ENCODE measurements at regions not wholly inside any gene's neighbourhood (a gene's known extent, or its start where the extent isn't known, plus 50 kb on each side); places are given as distances from the start of the nearest gene placed in this dataset.
"Not testable (repeated sequence)": the region's sequence is repeated elsewhere in the genome, so short reads cannot be mapped to it uniquely, and the experiment has no call there.

DNA sequence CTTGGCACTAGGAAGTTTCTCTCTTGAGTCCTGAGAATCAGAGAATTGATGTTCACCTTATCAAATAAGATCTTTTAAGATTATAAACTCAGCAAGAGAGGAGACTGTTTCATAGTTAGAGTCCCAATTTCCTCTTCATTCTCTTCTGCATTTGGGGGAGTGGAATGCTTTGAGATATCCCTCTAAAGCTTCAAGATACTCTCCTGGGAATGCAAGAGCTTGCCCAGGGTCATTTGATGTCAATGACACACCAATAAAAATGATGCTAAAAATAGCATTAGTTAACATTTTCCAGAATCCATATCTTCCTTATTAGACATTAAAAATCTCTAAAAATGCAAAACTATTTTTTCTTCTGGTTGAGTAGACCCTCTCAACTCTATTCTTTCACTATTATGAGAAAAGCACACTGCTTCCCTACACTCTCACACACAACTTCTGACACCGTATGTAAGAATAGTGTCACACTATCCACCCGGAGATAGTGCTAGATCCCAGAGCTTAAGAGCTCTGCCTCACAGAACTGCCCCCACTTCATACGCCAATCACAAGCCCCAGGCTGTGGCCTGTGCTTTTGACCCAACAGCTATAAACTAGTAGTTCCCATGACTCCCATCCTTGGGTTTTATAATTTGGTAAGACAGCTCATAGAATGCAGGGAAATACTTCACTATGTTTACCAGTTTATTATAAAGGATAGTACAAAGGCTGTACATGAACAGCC, 399.9 kb upstream of the RUNX1 start:
- no peak for DNase-seq (ENCODE audit: low read depth in 1 of 2, low spot score in 1 of 2)
- in situ Hi-C loops (cut with HindIII; ENCODE audit: low pct_unique_long_range_greater_than_20kb, low sequenced_read_pairs): no loop called here
- TF ChIP-seq JUND (IDR thresholded peaks at IDR 0.05; ENCODE audit: low read depth): no peak

DNA sequence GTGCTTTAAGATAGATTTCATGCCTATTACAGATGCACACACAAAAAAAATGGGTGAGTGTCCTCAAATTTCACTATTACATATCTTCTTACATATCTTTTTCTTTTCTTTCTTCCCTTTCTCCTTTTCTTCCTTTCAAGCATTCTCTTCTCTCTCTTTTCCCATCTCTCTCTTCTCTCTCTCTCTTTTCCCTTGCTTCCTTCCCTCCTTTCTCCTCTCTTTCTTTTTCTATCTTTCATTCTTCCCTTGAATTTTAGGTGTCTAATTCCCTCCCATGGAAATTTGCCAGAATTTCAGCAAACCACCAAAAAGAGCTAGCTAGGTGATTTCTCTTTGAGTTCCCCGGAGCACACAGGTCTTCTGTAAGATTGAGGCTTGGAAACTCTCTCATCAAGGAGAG, 395.3 kb upstream of the RUNX1 start:
- no peak for DNase-seq (ENCODE audit: low read depth in 1 of 2, low spot score in 1 of 2)
- TF ChIP-seq JUND (IDR thresholded peaks at IDR 0.05; ENCODE audit: low read depth): no peak
- in situ Hi-C loops (cut with HindIII; ENCODE audit: low pct_unique_long_range_greater_than_20kb, low sequenced_read_pairs): no loop called here

DNA sequence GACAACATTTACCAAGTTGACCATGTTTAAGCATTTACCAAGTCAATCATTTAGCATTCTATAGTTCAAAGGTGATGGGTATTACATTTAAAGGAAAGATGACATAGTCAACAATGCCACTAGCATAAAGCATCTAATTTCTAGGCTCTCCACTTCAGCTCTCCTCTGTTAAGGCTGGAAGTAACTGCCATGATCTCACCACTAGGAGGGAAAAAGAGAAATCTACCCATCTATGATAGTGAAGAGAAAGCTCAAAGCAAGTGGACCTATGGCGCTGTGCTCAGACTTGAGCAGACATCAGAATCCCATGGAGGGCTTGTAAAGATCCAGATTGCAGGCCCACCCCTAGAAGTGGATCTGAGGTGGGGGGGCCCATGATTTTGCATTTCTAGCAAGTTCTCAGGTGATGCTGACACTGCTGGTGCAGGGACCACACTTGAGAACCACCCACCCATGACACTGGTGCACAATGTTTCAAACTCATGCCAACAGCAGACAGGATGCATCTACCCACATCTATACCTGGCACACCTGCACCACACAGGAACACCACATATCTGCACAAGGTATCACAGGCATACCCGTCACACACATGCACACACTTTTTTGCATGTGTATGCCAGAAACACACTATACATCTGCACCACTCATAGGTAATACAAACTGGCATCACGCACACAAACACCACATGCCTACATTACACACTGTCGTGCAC, 392.9 kb upstream of the RUNX1 start:
- in situ Hi-C loops (cut with HindIII; ENCODE audit: low pct_unique_long_range_greater_than_20kb, low sequenced_read_pairs): no loop called here
- no peak for TF ChIP-seq JUND (IDR thresholded peaks at IDR 0.05; ENCODE audit: low read depth)

DNA sequence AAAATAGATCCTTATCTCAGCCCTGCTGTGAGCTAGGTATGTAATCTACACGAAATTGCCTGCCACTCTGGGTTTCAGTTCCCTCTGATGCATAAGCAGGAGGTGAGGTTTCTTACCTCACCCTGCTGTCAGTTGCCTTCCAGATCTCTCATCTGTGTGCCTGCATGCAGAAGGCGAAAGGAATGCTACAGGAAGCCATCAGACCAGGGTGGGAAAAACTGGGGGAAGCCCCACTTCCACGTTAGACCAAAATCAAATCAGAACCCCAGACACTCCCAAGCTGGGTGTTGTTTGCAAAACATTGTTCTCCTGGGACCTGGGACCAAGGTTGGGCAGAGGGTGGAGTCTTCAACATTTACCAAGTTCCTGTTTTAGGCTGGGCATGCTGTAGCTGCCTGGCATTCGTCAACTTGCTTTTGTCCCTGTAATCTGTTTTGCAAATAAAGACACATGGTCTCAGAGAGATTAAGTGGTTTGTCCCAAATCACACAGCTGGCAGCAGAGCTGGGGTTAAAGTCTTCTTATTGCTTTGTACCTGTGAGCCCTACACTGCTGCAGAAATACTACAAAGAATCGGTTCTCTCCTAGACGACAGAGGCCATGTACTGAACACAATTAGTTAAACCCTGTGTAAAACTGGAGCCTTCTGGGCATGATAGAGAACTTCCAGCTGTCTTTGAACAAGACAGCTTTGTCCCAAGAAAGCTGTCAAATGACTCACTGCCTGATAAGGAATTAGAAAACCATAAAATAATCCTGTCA, 389.7 kb upstream of the RUNX1 start:
- TF ChIP-seq JUND (IDR thresholded peaks at IDR 0.05; ENCODE audit: low read depth): no peak
- in situ Hi-C loops (cut with HindIII; ENCODE audit: low pct_unique_long_range_greater_than_20kb, low sequenced_read_pairs): no loop called here
- DNase-seq (ENCODE audit: low read depth in 1 of 2, low spot score in 1 of 2): no peak

More for the DNA sequence above, 392.9 kb upstream of the RUNX1 start:
- DNase-seq (ENCODE audit: low read depth in 1 of 2, low spot score in 1 of 2): no peak

DNA sequence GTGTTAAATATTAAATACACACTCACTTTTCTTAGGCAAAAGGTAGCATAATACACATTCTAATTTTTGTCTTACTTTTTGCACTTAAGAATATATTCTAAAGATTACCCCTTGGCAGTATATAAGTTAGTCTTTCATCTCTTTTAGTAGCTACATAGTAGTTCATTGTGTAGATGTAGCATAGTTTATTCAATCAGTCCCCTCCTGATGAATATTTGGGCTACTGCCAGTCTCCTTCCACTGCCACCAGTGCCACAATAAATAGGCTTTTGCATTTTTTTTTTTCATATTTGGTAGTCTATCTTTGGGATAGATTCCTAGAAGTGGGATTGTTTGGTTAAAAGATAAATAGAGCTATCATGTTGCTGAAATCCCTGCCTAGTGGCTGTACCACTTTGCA, 388.8 kb upstream of the RUNX1 start:
- no peak for TF ChIP-seq JUND (IDR thresholded peaks at IDR 0.05; ENCODE audit: low read depth)
- in situ Hi-C loops (cut with HindIII; ENCODE audit: low pct_unique_long_range_greater_than_20kb, low sequenced_read_pairs): no loop called here
- DNase-seq (ENCODE audit: low read depth in 1 of 2, low spot score in 1 of 2): no peak

DNA sequence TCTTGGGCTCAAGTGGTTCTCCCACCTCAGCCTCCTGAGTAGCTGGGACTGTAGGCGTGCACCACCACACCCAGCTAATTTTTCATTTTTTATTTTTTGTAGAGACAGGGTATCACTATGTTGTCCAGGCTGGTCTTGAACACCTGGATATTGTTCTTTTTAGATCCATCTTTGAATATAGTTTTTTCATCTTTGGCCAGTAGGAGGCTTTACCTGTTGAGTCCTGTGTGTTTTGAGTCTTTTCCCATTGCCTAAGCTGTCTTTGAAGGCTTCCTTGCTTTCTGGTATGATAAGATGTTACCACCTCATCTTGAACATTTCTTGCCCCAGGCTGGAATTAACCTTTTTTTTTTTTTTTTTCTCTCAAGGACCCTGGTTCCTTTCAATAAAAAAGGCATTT, 387.8 kb upstream of the RUNX1 start:
- in situ Hi-C loops (cut with HindIII; ENCODE audit: low pct_unique_long_range_greater_than_20kb, low sequenced_read_pairs): no loop called here
- DNase-seq (ENCODE audit: low read depth in 1 of 2, low spot score in 1 of 2): no peak
- TF ChIP-seq JUND (IDR thresholded peaks at IDR 0.05; ENCODE audit: low read depth): no peak

DNA sequence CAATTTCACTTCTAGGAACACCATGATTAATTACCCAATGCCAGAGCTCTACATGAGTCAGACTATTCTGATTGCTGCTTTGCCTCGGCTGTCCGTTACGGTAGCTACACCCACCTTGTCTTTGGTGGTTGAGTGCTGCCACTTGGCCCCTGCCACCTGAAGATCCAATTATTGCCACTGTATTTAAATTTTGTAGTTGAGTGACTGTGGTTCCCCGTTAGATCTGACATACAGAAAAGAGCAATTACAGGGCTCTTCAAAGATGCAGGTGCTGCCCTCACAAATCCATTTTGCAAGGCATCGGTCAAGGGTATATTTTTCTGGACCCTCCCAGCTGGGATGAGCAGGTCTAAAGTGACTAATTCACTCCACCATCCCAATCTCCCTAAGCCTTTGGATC, 383.5 kb upstream of the RUNX1 start:
- in situ Hi-C loops (cut with HindIII; ENCODE audit: low pct_unique_long_range_greater_than_20kb, low sequenced_read_pairs); DNase-seq (ENCODE audit: low read depth in 1 of 2, low spot score in 1 of 2): not testable (repeated sequence)

DNA sequence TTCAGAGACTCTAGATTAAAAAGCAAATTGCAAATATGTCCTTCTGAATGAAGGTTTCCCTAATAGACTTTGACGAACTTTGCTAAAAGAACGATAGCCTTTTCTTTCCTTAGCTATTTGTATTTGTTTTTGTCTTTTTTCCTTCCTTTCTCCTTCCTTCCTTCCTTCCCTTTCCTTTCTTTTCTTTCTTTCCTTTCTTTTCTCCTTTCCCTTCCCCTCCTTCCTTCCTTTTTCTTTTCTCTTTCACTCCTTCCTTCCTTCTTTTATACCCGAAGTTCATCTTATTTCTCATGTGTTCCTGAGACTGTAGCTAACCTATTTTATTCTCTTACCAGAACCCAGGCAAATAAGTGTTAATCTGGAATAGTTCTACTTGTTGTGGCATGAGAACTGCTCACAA, 381.2 kb upstream of the RUNX1 start:
- no peak for DNase-seq (ENCODE audit: low read depth in 1 of 2, low spot score in 1 of 2)
- TF ChIP-seq JUND (IDR thresholded peaks at IDR 0.05; ENCODE audit: low read depth): no peak
- in situ Hi-C loops (cut with HindIII; ENCODE audit: low pct_unique_long_range_greater_than_20kb, low sequenced_read_pairs): no loop called here

DNA sequence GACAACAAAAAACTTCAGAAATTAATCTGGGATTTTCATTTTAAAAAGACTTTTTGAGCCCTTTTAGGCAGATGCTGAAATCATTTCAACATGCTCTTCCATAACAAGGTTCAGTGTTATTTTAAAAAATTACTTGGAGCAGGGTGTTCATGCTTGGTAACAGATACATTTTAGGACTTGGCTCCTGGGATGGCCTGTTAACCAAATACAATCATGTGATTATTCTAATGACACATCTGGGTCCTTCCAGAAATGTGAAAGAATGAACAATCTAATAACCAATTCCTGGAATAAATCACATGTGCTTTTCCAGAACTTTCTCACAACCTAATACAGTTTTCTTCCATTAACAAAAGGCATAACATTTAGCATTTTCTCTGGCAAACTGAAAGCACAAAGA, 379.8 kb upstream of the RUNX1 start:
- DNase-seq (ENCODE audit: low read depth in 1 of 2, low spot score in 1 of 2): no peak
- in situ Hi-C loops (cut with HindIII; ENCODE audit: low pct_unique_long_range_greater_than_20kb, low sequenced_read_pairs): no loop called here
- no peak for TF ChIP-seq JUND (IDR thresholded peaks at IDR 0.05; ENCODE audit: low read depth)

DNA sequence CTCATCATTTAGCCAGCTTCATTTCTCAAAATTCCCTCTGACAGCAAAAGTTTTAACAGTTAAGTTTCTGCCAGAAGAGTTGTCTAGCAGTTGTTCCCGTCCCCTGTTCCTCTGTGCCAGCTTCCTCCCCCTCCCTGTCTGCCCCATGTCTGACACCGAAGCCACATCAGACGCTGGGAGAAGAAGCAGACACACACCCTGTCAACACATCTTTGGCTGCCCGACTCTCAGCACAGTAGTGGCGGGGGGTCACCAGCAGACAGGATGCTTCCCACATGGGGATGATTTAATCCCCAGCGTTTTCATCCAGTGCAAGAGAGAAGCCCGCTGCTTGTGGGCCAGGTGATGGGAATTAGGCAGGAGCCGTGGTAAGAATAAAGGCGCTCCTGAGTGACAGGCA, 379.4 kb upstream of the RUNX1 start:
- DNase-seq (ENCODE audit: low read depth in 1 of 2, low spot score in 1 of 2): no peak
- no peak for TF ChIP-seq JUND (IDR thresholded peaks at IDR 0.05; ENCODE audit: low read depth)
- in situ Hi-C loops (cut with HindIII; ENCODE audit: low pct_unique_long_range_greater_than_20kb, low sequenced_read_pairs): no loop called here

DNA sequence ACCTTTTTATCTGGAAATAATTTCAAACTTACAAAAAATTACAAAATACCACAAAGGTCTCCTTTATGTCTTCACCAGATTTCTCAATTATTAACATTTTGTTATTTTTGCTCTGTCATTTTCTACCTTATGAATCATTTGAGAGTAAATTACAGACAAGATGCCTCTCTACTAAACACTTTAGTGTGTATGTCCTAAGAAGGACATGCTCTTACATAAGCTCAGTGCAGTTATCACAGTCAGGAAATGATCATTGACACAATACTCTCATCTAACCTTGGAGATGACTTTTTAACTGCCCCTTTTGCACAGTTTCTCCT, 378.9 kb upstream of the RUNX1 start:
- DNase-seq (ENCODE audit: low read depth in 1 of 2, low spot score in 1 of 2): no peak
- in situ Hi-C loops (cut with HindIII; ENCODE audit: low pct_unique_long_range_greater_than_20kb, low sequenced_read_pairs): no loop called here
- TF ChIP-seq JUND (IDR thresholded peaks at IDR 0.05; ENCODE audit: low read depth): no peak

DNA sequence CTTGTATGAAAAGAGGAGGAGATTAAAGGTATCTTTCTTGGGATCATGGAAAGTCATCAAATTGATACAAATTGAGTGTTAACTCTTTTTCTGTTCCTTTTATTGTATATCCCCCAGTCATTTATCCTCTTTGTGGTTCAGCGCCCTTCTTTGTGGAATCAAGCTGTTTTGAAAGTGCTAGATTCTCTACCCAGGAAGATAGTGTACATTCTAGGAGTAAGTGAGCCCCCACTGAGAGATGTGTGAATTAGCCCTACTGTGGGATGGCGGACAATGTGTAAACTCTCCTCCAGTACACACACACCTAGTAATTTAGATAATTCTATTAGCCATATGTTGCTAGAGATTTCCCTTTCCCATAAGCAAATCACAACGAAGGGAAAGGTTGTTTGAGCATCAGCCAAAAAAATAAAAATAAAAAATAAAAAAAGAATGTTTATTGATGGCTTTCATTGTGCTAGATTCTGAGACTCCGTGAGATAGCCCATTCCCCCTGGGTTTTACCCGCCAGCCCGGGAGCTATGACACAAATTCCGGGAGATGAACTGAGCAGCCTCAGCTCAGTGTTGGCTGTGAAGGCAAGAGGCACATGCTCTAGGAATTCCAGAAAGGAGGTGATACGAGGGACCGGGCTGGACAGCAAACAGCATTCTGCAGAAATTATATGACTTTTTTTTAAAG, 378.4 kb upstream of the RUNX1 start:
- no peak for DNase-seq (ENCODE audit: low read depth in 1 of 2, low spot score in 1 of 2)

DNA sequence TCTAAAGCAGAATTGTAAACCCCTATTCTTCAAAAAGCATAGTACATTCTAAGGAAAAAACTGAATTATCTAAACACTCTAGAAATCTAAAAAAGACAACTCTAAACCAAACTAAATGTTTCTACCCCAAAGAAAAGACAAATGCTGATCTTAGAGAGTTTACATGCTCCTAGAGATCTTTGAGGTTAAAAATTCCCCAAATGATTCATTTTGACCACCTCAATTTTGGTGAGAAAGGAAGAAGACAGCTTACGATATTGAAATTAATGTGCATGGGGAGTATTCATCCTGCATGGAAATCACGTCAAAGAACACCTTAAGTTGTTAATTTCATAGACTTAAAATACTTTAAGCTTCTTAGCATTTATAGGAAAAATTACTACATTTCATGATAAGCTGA, 377.8 kb upstream of the RUNX1 start:
- no peak for DNase-seq (ENCODE audit: low read depth in 1 of 2, low spot score in 1 of 2)
- in situ Hi-C loops (cut with HindIII; ENCODE audit: low pct_unique_long_range_greater_than_20kb, low sequenced_read_pairs): no loop called here
- no peak for TF ChIP-seq JUND (IDR thresholded peaks at IDR 0.05; ENCODE audit: low read depth)

More for the DNA sequence above, 378.4 kb upstream of the RUNX1 start:
- TF ChIP-seq JUND (IDR thresholded peaks at IDR 0.05; ENCODE audit: low read depth): no peak
- in situ Hi-C loops (cut with HindIII; ENCODE audit: low pct_unique_long_range_greater_than_20kb, low sequenced_read_pairs): no loop called here

All from T47D (cell line).